Stimulated activated naive CD8-positive, alpha-beta T cell treated with anti-CD3 and anti-CD28 coated beads, Interleukin-15, amount 100 ng/mL, for 72 hours (primary cell): ENCODE measurements at regions not wholly inside any gene's neighbourhood (a gene's known extent, or its start where the extent isn't known, plus 50 kb on each side); places are given as distances from the start of the nearest gene placed in this dataset.

ENCODE experiments used
- ATAC-seq: fragments of 150-1000 bp; cut with Tn5 transposase; 2 replicates; pipeline ENCODE4 v1.10.0; 2021; ENCODE audit warnings: mild to moderate bottlenecking, moderate library complexity
- DNase-seq, 2 donors: peaks; one replicate each; pipeline ENCODE4 v3.0.0; 2021 to 2022
- H3K27ac Mint-ChIP-seq, 2 donors: one replicate each; pipeline ENCODE4 v1.8.0; 2022; ENCODE audit warnings: mild to moderate bottlenecking in 2 of 2, mixed read lengths in 2 of 2, moderate library complexity in 2 of 2
- H3K27me3 Mint-ChIP-seq: one replicate; pipeline ENCODE4 v1.8.0; 2022; ENCODE audit warnings: mixed read lengths
- H3K4me1 Mint-ChIP-seq: one replicate; pipeline ENCODE4 v1.8.0; 2022; ENCODE audit warnings: mild to moderate bottlenecking, mixed read lengths
- H3K4me3 Mint-ChIP-seq, 2 donors: one replicate each; pipeline ENCODE4 v1.8.0; 2022; ENCODE audit warnings: mild to moderate bottlenecking in 2 of 2, mixed read lengths in 2 of 2, moderate library complexity in 1 of 2
- H3K9me3 Mint-ChIP-seq, 2 donors: one replicate each; pipeline ENCODE4 v1.8.0; 2022; ENCODE audit warnings: mixed read lengths in 2 of 2

DNA sequence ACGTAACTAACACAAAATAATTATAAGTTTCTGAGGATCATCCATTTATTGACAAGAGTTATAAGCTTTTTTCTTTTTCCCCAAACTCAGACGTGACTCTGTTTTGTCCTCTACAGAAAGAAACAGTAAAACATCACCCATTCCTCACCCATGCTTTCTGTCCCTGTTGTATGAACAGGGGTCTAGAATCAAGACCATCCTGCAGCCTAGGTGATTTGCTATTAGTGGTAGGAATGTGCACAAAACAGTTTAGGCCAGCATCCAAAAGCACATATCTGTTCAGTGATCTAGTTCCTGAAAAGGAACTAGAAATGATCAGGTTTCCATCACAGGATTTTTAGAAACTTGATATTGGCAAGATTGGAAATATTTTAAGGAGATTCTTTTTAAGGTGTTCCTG lies 527.6 kb downstream of the SOX2 start:
- Mint-ChIP-seq H3K4me1 (no peaks in the 10 kb centered on the region), H3K4me3 (no peak overlapping the region), H3K27me3 (no peaks in the 10 kb centered on the region), H3K27ac (no peak overlapping the region), H3K9me3 (no peaks in the 10 kb centered on the region)
- DNase-seq (no peak), ATAC-seq (no peak)

DNA sequence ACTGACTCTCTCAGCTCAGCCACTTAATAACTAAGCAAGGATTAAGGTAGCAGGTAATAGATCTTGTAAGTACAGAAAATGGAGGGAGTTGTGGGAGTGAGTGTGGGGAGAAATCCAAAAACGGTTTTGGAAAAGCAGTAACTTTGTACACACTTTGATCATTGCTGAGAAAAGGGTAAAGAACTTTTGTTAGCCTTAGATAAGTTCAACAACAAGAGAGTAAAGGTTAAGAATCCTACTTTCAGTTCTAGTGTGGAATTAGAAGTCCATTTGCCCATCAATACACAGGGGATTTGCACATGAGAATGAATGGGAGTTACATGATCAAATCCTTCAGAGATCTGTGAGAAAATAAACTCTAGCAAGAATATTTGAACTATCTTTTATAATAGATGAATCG lies 528.7 kb downstream of the SOX2 start:
- DNase-seq (no peak), ATAC-seq (no peak)
- H3K27me3 Mint-ChIP-seq = no peaks in the 10 kb centered on the region
- no peak overlapping the region for H3K27ac Mint-ChIP-seq
- H3K4me3 Mint-ChIP-seq = no peak overlapping the region
- no peaks in the 10 kb centered on the region for H3K4me1 Mint-ChIP-seq
- H3K9me3 Mint-ChIP-seq = no peaks in the 10 kb centered on the region

DNA sequence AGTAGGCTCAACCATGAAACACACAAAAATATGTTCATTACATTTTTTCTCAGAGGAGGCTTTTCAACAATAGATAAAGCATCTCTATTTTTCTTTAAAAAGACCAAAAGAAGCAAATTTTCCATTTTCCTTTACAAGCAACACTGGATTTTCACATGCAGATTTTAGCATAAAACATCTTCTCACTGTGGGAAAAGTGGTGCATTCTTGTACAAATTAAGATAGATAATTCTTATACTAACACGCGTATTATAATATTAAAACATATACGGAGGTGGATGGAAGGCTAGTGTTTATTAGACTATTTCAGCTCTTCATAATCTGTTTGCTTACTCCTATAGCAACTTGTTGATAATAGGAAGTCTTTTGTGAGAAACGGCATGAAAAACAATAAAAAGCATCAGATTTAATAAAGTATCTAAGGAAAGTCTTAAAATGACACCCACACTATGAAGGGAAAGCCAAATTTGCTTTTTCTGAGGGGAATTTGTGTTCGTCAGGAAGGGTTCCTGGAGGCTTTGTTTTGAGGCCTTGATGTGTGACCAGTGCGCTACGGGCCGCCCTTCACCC lies 529.6 kb downstream of the SOX2 start:
- Mint-ChIP-seq H3K27me3 (no peaks in the 10 kb centered on the region), H3K27ac (no peak overlapping the region), H3K9me3 (no peaks in the 10 kb centered on the region), H3K4me1 (no peaks in the 10 kb centered on the region), H3K4me3 (no peak overlapping the region)
- DNase-seq (no peak), ATAC-seq (no peak)

DNA sequence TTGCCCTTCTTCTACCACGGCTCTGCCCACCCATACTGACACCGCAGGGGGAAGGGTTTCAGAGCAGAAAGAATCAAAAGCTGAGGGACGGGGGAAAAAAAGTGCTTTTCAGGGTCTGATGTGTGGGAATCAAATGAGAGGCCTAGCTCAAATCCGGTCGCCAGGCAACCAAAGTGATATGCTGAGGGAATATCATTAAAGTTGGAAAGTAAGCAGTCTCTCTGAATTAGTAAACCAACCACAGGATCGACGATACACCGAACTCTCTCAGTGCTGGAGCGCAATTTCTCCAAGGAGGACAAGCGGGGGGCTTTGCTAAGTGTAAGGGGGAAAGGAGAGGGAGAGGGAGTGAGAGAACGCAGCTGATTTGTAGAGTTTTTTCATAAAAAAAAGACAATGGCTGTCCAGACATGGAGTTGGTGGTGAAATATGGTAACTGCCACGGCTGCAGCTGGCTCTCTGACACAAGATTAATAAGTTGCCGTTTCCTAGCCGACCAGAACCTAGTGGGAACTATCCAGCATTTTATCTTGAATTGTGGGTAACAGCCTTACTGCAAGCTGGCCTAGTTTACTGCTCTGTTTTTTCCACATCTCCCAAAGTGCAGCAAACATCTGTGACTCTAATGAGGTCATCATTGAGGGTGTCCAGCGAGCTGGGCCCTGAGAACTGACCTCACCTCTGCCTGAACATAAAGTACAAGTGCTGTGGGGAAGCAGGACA lies 530.2 kb downstream of the SOX2 start:
- DNase-seq = no peak
- Mint-ChIP-seq H3K9me3 (no peaks in the 10 kb centered on the region), H3K4me1 (no peaks in the 10 kb centered on the region), H3K4me3 (no peak overlapping the region), H3K27ac (no peak overlapping the region), H3K27me3 (no peaks in the 10 kb centered on the region)
- no peak for ATAC-seq

DNA sequence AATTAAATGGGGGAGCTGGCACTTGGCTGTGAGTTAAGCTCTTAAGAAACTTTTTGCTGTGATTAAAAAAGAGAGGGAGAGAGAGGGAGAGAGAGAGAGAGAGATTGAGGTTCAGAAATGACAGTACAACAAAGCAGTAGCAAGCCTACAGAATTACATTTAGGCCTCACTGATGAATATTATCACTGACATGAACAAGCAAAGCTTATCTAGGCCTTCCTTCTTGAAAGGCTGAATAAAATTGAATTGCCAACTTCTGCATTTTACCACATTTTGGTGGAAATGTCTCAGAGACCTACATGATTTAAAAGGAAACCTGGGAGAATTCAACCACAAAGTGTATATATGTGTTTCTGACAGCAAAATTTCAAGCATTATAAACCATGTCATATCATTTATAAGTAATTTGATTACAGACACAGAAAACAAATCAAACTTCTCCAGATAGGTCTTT lies 530.8 kb downstream of the SOX2 start:
- no peaks in the 10 kb centered on the region for H3K4me1 Mint-ChIP-seq
- no peak for DNase-seq
- no peaks in the 10 kb centered on the region for H3K9me3 Mint-ChIP-seq
- H3K27me3 Mint-ChIP-seq = no peaks in the 10 kb centered on the region
- H3K4me3 Mint-ChIP-seq = no peak overlapping the region
- no peak overlapping the region for H3K27ac Mint-ChIP-seq
- ATAC-seq = no peak

DNA sequence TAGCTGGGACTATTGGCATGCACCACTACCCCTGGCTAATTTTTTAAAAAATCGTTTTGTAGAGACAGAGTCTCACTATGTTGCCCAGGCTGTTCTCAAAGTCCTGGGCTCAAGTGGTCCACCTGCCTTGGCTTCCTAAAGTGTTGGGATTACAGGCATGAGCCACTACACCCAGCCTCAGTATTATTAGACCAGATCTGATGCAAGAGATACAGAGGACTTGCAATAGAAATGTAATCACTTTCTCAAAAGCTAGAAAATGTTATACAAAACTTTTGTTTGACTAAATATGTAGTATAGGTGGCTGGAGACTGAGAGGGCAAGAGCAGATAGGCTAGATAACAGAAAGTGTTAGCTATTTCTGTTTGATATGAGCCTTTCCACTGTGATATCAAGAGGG lies 531.9 kb downstream of the SOX2 start:
- Mint-ChIP-seq H3K4me3 (no peak overlapping the region), H3K4me1 (no peaks in the 10 kb centered on the region), H3K27me3 (no peaks in the 10 kb centered on the region), H3K27ac (no peak overlapping the region), H3K9me3 (no peaks in the 10 kb centered on the region)
- DNase-seq = no peak
- ATAC-seq = no peak

DNA sequence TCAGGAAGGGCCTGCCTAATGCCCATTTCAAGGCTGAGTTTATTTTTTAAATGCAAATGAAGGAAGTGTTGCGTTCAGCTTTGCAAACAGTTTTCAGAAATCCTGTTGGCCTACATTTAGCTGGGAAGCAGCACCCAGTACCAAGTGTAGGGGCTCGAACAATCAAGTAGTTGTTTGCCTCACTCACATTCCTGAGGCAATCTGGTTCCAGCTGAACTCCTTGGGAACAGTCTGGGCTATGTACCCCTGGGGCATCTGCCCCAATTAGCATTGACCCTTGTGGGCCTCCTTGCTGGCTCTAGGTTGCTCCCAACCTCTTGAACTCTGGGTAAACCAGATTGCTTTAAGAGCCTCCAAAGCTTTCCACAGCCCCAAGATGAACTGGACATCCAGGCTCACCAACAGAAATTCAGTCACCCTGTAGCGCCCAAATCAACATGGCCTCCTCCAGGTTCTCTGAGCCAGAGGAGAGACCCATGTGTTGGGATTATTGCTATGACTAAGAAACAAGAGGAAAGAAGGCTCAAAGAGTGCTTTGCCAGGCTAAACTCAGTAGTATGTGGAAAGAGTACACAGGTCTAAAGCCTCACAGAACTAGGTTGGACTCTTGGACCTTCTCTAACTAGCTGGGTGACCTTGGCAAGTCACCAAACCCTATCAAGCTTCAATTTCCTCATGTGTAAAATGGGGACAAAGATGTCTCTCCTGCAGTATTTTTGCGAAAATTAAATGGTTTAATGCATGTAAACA lies 532.7 kb downstream of the SOX2 start:
- Mint-ChIP-seq H3K27ac (no peak overlapping the region), H3K27me3 (no peaks in the 10 kb centered on the region), H3K4me1 (no peaks in the 10 kb centered on the region), H3K9me3 (no peaks in the 10 kb centered on the region), H3K4me3 (no peak overlapping the region)
- DNase-seq (no peak), ATAC-seq (no peak)

DNA sequence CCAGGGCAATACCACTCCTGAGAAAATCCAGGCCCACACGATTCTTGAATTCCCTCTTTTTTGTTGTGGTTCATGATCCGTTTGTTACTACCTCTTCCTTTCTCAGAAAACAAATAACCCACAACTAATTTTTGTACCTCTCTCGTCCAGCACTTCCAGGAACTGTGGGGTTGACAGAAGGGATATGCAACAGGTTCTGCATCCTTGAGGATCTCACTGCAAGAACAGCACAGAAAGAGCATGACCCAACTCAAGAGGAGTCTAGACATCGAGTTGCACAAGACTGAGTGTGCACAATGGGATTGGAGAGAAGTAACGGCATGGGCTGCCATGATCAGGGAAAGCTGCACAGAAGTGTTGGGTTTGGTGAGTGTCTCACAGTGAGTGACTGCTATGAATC lies 533.3 kb downstream of the SOX2 start:
- H3K27me3 Mint-ChIP-seq = no peaks in the 10 kb centered on the region
- no peak overlapping the region for H3K27ac Mint-ChIP-seq

DNA sequence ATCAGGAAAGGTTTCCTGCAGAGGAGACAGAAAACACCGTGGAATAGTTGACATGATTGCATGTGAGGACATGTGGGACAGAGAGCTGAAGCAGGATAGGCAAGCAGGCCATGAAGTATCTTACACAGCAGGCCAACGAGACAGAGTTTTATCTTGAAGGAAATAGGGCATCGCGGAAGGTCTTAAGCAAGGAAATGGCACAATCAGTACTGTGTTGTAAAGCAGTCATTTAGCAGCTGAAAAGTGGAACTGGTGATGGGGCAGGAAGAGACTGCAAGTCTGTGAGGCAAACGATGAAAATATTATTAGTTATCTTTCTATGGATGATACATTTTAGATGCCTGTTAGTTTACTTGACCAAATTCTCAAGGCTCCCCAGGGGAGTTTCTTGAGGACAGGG lies 535.1 kb downstream of the SOX2 start:
- H3K27me3 Mint-ChIP-seq = no peaks in the 10 kb centered on the region
- no peaks in the 10 kb centered on the region for H3K4me1 Mint-ChIP-seq
- DNase-seq (no peak), ATAC-seq (no peak)
- H3K4me3 Mint-ChIP-seq = no peak overlapping the region
- H3K27ac Mint-ChIP-seq = no peak overlapping the region
- no peaks in the 10 kb centered on the region for H3K9me3 Mint-ChIP-seq

More for the DNA sequence above, 533.3 kb downstream of the SOX2 start:
- ATAC-seq (no peak), DNase-seq (no peak)
- Mint-ChIP-seq H3K9me3 (no peaks in the 10 kb centered on the region), H3K4me1 (no peaks in the 10 kb centered on the region), H3K4me3 (no peak overlapping the region)

DNA sequence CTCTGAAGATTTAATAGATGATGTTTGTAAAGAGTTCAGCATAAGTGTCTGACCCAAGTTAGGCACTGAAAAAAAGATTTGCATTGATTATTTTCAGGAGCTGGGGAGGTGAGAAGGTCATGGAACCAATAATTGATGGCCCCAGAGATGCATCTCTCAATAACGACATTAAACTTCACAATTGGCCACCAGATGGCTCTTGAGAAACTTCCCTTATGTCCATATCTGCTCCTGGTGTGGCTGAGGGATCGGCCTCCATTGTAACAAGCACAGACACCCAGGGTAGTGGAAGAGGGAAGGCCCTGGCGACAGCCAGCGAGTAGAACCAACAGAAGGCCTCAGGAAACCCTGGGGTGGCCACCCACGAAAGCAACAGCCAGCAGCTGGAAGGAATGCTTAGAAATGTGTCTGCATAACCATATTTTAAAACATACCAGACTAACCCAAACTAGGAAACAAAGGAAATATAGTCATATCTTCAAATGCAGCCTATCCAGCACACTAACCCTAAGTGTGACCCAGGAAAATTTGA lies 536.7 kb downstream of the SOX2 start:
- no peak for ATAC-seq
- Mint-ChIP-seq H3K4me1 (no peaks in the 10 kb centered on the region), H3K4me3 (no peak overlapping the region), H3K9me3 (no peaks in the 10 kb centered on the region), H3K27ac (no peak overlapping the region), H3K27me3 (no peaks in the 10 kb centered on the region)
- no peak for DNase-seq

DNA sequence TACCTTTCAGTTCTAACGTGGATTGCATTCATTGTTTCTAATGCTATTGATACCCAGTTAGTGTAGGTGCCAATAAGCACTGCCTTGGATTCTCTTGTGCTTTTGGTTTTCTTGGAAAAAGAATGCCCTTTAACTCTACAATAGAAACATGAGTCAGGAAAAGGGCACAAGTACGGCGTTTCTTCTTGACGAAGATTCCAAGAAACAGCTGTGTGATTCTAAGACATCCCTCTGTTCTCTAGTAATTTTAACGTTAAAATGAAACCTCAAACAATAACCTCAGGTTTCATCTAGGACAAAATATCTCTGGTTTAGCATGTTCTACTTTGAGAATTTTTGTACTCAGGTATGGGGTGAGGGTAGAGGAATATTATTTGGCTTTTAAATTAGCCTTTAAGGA lies 540.5 kb upstream of the ATP11B start:
- no peak for ATAC-seq
- no peaks in the 10 kb centered on the region for H3K27me3 Mint-ChIP-seq
- H3K27ac Mint-ChIP-seq = no peak overlapping the region
- H3K9me3 Mint-ChIP-seq = no peaks in the 10 kb centered on the region
- no peak for DNase-seq
- H3K4me1 Mint-ChIP-seq = no peaks in the 10 kb centered on the region
- no peak overlapping the region for H3K4me3 Mint-ChIP-seq

DNA sequence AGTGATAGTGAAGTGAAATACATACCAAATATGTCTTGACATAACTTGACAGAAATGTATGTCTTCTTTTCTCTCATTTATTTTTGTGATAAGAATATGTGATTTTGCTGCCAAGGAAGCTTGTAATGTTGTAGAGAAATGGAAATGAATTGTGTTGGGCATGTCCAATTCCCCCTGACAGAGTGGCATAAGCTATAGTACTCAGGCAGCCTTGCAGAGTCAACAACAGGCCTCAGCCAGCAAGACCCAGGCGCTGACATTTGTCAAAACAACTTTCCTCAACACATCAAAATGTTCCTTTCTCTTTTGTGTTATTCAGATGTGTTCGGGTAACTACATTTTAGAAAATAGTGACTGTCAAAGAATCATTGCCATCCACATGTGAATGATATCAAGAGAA lies 538.1 kb upstream of the ATP11B start:
- no peak for DNase-seq
- Mint-ChIP-seq H3K4me1 (no peaks in the 10 kb centered on the region), H3K4me3 (no peak overlapping the region), H3K27ac (no peak overlapping the region), H3K27me3 (peaks cover 7% of the 10 kb centered on the region), H3K9me3 (no peaks in the 10 kb centered on the region)
- ATAC-seq = no peak

DNA sequence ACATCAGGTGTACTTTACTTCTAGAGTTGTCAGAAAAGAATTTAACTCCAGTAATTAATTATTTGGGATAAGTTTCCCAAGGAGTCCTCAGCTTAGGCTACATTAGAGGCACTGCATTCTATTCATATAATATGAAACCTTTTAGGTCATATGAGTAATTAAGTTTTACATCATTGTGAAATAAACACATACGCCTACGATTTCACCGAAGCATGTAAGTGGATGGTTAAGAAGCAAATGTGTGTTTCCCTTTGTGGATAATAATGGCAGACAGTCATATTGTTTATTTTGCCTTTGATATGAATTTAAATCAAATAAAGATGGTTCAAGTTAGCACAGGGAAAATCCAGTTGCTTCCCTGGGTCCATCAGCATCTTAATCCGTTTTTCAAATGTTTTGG lies 535.9 kb upstream of the ATP11B start:
- Mint-ChIP-seq H3K9me3 (no peaks in the 10 kb centered on the region), H3K4me1 (no peaks in the 10 kb centered on the region), H3K4me3 (no peak overlapping the region), H3K27me3 (peaks cover 18% of the 10 kb centered on the region), H3K27ac (no peak overlapping the region)
- no peak for ATAC-seq
- DNase-seq = no peak

DNA sequence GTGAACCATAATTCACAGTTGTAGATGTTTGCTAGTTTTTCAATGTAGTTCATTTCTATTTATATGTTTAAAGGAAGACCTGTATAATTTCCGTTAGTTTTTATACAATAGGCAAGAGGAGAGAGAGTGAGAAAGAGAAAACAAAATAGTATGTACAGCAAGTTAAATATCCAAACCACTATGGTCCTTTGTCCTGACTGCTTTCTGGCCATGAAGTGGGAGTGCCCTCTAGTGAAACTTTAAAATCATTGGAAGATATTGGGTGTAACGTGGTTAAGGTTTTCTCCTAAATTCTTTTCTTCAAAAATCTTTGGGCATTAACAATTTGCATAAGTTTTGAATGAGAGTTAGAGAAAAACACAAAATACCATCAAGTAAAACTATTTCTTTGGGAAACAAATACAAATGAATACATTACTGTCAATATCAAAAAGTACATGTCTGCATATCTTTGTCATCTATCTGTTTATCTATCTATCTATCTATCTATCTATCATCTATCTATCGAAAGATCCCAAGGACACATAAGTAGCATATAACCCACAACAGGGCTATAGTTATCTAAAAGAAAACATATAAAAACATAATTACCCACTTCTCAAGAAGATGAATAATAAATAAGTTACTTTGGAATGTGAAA lies 534.6 kb upstream of the ATP11B start:
- Mint-ChIP-seq H3K4me1 (no peaks in the 10 kb centered on the region), H3K27me3 (peaks cover 18% of the 10 kb centered on the region), H3K9me3 (no peaks in the 10 kb centered on the region), H3K4me3 (no peak overlapping the region), H3K27ac (no peak overlapping the region)
- DNase-seq (no peak), ATAC-seq (no peak)

DNA sequence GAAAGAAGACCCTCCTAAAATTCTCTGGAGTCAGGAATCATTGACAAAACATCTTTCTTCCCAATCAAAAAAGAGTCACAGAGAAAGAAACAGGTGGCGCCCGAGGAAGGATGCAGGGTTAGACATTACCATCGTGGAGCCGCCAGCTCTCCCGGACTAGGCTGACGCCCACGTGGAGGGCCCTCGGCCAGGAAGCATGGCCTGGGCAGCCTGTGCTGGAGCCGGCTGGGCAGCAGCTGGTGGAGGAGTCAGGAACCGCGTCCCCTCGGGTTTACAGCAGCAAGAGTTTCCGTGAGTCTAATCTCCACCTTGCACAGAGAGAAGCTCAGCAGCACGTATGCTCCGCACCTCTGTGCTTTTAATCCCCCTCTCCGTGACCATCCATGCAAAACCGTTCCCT lies 533.7 kb upstream of the ATP11B start:
- no peaks in the 10 kb centered on the region for H3K9me3 Mint-ChIP-seq
- DNase-seq (no peak), ATAC-seq (no peak)
- H3K4me1 Mint-ChIP-seq = no peaks in the 10 kb centered on the region
- H3K27ac Mint-ChIP-seq = no peak overlapping the region
- peaks cover 18% of the 10 kb centered on the region for H3K27me3 Mint-ChIP-seq
- no peak overlapping the region for H3K4me3 Mint-ChIP-seq

DNA sequence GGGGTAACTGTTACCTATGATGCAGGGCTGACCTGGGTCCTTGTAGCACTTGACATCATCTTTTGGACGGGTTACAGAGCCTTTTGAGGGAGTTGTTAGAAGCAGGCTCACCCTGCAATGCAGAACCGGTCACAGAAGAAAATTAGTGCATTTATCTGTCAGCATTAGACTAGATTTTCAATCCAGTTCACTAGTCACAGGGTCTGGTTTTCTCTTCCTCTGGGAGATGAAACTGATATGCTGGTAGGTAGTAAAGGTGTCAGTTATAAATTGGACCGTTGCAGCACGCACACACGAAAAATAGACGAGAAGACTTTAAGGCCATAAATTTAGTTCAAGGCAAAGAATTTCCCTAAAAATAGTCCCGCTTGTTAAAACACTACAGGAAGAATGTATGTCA lies 532.3 kb upstream of the ATP11B start:
- Mint-ChIP-seq H3K9me3 (no peaks in the 10 kb centered on the region), H3K4me1 (no peaks in the 10 kb centered on the region)

More for the DNA sequence above, 532.3 kb upstream of the ATP11B start:
- H3K4me3 Mint-ChIP-seq = no peak overlapping the region
- peaks cover 18% of the 10 kb centered on the region for H3K27me3 Mint-ChIP-seq
- no peak overlapping the region for H3K27ac Mint-ChIP-seq
- ATAC-seq (no peak), DNase-seq (no peak)
